B cell (primary cell): ENCODE measurements at regions not wholly inside any gene's neighbourhood (a gene's known extent, or its start where the extent isn't known, plus 50 kb on each side); places are given as distances from the start of the nearest gene placed in this dataset.

ENCODE experiments used
- ATAC-seq: fragments of 200-7000 bp; cut with Tn5 transposase; one replicate; pipeline ENCODE4 v1.10.0; 2021; ENCODE audit warnings: low read depth, mild to moderate bottlenecking, moderate number of reproducible peaks, moderate library complexity
- CTCF ChIA-PET: fragments of 350-600 bp; sonication (Branson Sonifier 250); formaldehyde crosslinking; loops from one replicate; lab custom pipeline; 2021; ENCODE audit warnings: antibody characterized with exemption, inconsistent platforms; lab: Charles Lee
- POLR2A ChIA-PET: fragments of 350-600 bp; sonication (Branson Sonifier 250); formaldehyde crosslinking; loops from one replicate; lab custom pipeline; 2021; ENCODE audit warnings: antibody characterized with exemption; lab: Charles Lee
- DNase-seq: peaks from one replicate; pipeline ENCODE4 v3.0.0; 2013
- H2AFZ ChIP-seq: 2 replicates; pipeline ENCODE4 v1.6.1; 2012; ENCODE audit warnings: mild to moderate bottlenecking, low read depth, low read length; ENCODE audit not compliant: insufficient read depth, poor library complexity, severe bottlenecking
- H3K27ac ChIP-seq, 2 donors: 1 replicate in 1 of 2; 2 replicates in 1 of 2; pipeline ENCODE4 v1.5.1; 2012 to 2013; ENCODE audit warnings: low read length in 2 of 2, mild to moderate bottlenecking in 2 of 2, moderate library complexity in 1 of 2
- H3K27me3 ChIP-seq, 4 experiments: fragments of 200-600 bp in 1 of 4; sonication (generic) in 1 of 4; replicated peaks in 1 of 4; 1 replicate in 2 of 4; 2 replicates in 2 of 4; pipeline versions ENCODE4 v1.6.1 to v1.7.0; 2013 to 2016; ENCODE audit warnings: low read length in 3 of 4, mild to moderate bottlenecking in 2 of 4, mixed read lengths in 1 of 4, moderate library complexity in 1 of 4; ENCODE audit not compliant: insufficient read depth in 4 of 4, control insufficient read depth in 3 of 4; ENCODE audit errors: control extremely low read depth in 1 of 4
- H3K36me3 ChIP-seq, 2 experiments: replicated peaks in 1 of 2; 1 replicate in 1 of 2; 2 replicates in 1 of 2; pipeline versions ENCODE4 v1.6.1 to v1.7.1; 2013; ENCODE audit warnings: low read length in 1 of 2; ENCODE audit not compliant: insufficient read depth in 2 of 2, control insufficient read depth in 1 of 2; ENCODE audit errors: control extremely low read depth in 1 of 2, extremely low read depth in 1 of 2
- H3K4me1 ChIP-seq, 2 donors: fragments of 200-600 bp in 1 of 2; sonication (generic) in 1 of 2; 1 replicate in 1 of 2; 2 replicates in 1 of 2; pipeline versions ENCODE4 v1.5.1 to v1.6.1; 2013 to 2017; ENCODE audit warnings: low read length in 2 of 2; ENCODE audit not compliant: control insufficient read depth in 2 of 2, insufficient read depth in 2 of 2
- H3K4me2 ChIP-seq: replicated peaks from 2 replicates; pipeline ENCODE3; 2012; ENCODE audit warnings: mild to moderate bottlenecking, low read depth, low read length; ENCODE audit not compliant: poor library complexity, severe bottlenecking
- H3K4me3 ChIP-seq, 5 experiments: fragments of 200-600 bp in 1 of 5; sonication (generic) in 1 of 5; 1 replicate in 3 of 5; 2 replicates in 2 of 5; pipeline versions ENCODE4 v1.5.1 to v1.7.0; 2011 to 2016; ENCODE audit warnings: low read length in 4 of 5, mild to moderate bottlenecking in 4 of 5, low read depth in 2 of 5, control low read depth in 1 of 5, moderate library complexity in 1 of 5; ENCODE audit not compliant: insufficient read depth in 1 of 5; ENCODE audit errors: control extremely low read depth in 1 of 5, extremely low read depth in 1 of 5
- H3K79me2 ChIP-seq: fragments of 200-600 bp; sonication (generic); one replicate; pipeline ENCODE4 v1.6.0; 2016; ENCODE audit warnings: low read length; ENCODE audit not compliant: control insufficient read depth, insufficient read depth
- H3K9ac ChIP-seq: fragments of 200-600 bp; sonication (generic); 2 replicates; pipeline ENCODE4 v1.6.1; 2017; ENCODE audit warnings: mild to moderate bottlenecking, low read length, moderate library complexity
- H3K9me3 ChIP-seq, 3 donors: one replicate each; pipeline versions ENCODE4 v1.6.1 to v1.7.1; 2013; ENCODE audit warnings: low read length in 2 of 3; ENCODE audit not compliant: control insufficient read depth in 2 of 3, insufficient read depth in 1 of 3; ENCODE audit errors: control extremely low read depth in 1 of 3
- H4K20me1 ChIP-seq: 2 replicates; pipeline ENCODE4 v1.6.0; 2012; ENCODE audit warnings: mild to moderate bottlenecking, low read length; ENCODE audit not compliant: insufficient read depth, control insufficient read depth, poor library complexity, severe bottlenecking
- H3K27ac Mint-ChIP-seq: one replicate; pipeline ENCODE4 v1.8.0; 2021; ENCODE audit warnings: mixed read lengths
- H3K27me3 Mint-ChIP-seq: one replicate; pipeline ENCODE4 v1.8.0; 2021; ENCODE audit warnings: mixed read lengths
- H3K4me1 Mint-ChIP-seq: one replicate; pipeline ENCODE4 v1.8.0; 2021; ENCODE audit warnings: mixed read lengths
- H3K4me3 Mint-ChIP-seq: one replicate; pipeline ENCODE4 v1.8.0; 2021; ENCODE audit warnings: mixed read lengths
- H3K9me3 Mint-ChIP-seq: one replicate; pipeline ENCODE4 v1.8.0; 2022; ENCODE audit warnings: mixed read lengths; ENCODE audit not compliant: insufficient read depth
- CTCF ChIP-seq: fragments of 200-600 bp; IDR thresholded peaks from one replicate; pipeline ENCODE4 v1.8.0; 2022; ENCODE audit warnings: antibody characterized with exemption, mild to moderate bottlenecking
- EZH2 ChIP-seq: IDR thresholded peaks from 2 replicates; pipeline ENCODE4 v1.6.1; 2012; ENCODE audit warnings: borderline replicate concordance, low read depth, mild to moderate bottlenecking, moderate library complexity, low read length; ENCODE audit not compliant: insufficient read depth, poor library complexity, severe bottlenecking
- WGBS: methylation state at CpG from one replicate; pipeline ENCODE4 v1.1.5; 2013; ENCODE audit warnings: missing lambda C conversion rate; ENCODE audit not compliant: insufficient coverage; 5-methylcytosine and 5-hydroxymethylcytosine counted together
- intact Hi-C: fragments of 100-400 bp; cut with micrococcal nuclease; formaldehyde crosslinking; loops from one replicate; pipeline ENCODE4 v1.10.0; 2022

DNA sequence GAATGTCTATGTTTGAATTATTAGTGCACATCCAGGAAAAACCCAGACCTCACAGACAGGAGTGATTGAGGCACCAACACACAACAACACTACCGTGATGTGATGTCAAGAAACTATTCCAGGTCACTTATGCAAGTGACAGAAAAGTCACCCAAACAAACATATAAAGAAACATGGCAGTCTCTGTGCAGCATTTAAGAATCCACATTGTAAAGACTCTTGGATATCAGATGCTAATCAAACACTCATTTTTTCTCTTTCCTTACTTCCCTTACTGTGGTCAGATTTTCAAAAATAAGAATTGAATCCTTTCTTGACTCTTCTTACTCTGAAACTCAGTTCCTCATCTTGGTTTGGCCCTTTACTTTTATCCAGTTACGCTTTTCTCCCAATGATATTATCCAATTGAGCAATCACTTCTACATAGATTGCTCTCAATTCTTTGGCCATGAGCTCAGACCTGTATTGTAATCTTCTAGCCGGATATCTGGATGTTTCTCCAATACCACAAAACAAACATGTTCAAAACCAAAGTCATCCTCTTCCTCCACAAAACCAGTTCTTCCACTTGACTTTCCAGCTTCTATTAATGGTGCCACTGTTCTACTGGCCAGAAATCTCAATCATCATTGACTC lies 115.4 kb downstream of the DUSP6 start:
- H3K4me3 Mint-ChIP-seq = no peak overlapping the region
- Histone ChIP-seq H4K20me1 (no peaks in the 10 kb centered on the region), H2AFZ (no peak overlapping the region), H3K36me3 (no peaks in the 10 kb centered on the region), H3K9ac (no peak overlapping the region), H3K9me3 (peaks cover 0 to 2% (median 0%) of the 10 kb centered on the region in 3 donors), H3K4me1 (peaks cover 4 to 8% of the 10 kb centered on the region in 2 donors), H3K27me3 (no peaks in the 10 kb centered on the region), H3K27ac (no peak overlapping the region), H3K4me2 (no peak overlapping the region), H3K79me2 (no peaks in the 10 kb centered on the region), H3K4me3 (no peak overlapping the region)
- H3K27me3 Mint-ChIP-seq = peaks cover 9% of the 10 kb centered on the region
- H3K27ac Mint-ChIP-seq = no peak overlapping the region
- H3K9me3 Mint-ChIP-seq = no peaks in the 10 kb centered on the region
- CTCF ChIA-PET = interaction anchor here (1.5 kb wide), 1 partner anchor 10 kb away, joined by 3 read pairs; no protein-coding TSS in a partner anchor
- no peak for DNase-seq
- no peak for TF ChIP-seq CTCF
- TF ChIP-seq EZH2 = no peak
- intact Hi-C loops = no loop called here
- peaks cover 7% of the 10 kb centered on the region for H3K4me1 Mint-ChIP-seq
- POLR2A ChIA-PET = no interaction called here
- WGBS = 91% methylated on average over 3 of the region's 3 CpGs
- no peak for ATAC-seq

DNA sequence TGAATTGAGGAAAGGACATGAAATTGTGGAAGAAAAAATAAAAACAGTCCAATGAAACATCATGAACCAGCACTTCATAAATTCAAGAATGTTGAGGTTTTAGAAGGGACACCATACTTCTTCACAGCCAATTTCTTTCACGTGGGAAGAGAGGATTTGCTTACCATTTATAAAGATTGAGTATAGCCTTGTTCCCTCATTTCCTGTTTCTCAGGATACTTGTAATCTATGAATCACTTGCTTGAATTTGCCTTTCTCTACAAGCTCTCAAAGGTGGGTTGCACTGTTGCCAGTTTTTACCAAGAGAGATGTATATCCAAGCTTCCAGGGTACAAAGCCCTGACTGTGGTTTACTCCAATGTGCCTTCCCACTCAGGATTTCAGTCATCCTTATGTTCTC lies 116.1 kb downstream of the DUSP6 start:
- TF ChIP-seq CTCF (no peak), EZH2 (no peak)
- Histone ChIP-seq H3K27ac (no peak overlapping the region), H3K36me3 (no peaks in the 10 kb centered on the region), H4K20me1 (no peaks in the 10 kb centered on the region), H3K9me3 (peaks cover 0 to 2% (median 0%) of the 10 kb centered on the region in 3 donors), H3K27me3 (no peaks in the 10 kb centered on the region), H3K79me2 (no peaks in the 10 kb centered on the region), H3K4me1 (peaks cover 4 to 8% of the 10 kb centered on the region in 2 donors), H2AFZ (no peak overlapping the region), H3K4me3 (no peak overlapping the region), H3K4me2 (no peak overlapping the region), H3K9ac (no peak overlapping the region)
- no CpG with 5 or more reads among the region's 1 CpG for WGBS
- Mint-ChIP-seq H3K27me3 (peaks cover 12% of the 10 kb centered on the region), H3K4me1 (peaks cover 7% of the 10 kb centered on the region), H3K4me3 (no peak overlapping the region), H3K9me3 (no peaks in the 10 kb centered on the region), H3K27ac (no peak overlapping the region)
- DNase-seq (no peak), ATAC-seq (no peak)
- ChIA-PET POLR2A (no interaction called here), CTCF (interaction anchor here (1.5 kb wide), 1 partner anchor 9 kb away, joined by 3 read pairs; no protein-coding TSS in a partner anchor)
- intact Hi-C loops = no loop called here
